ENCODE measurements at regions not wholly inside any gene's neighbourhood (a gene's known extent, or its start where the extent isn't known, plus 50 kb on each side); places are given as distances from the start of the nearest gene placed in this dataset.
"Not testable (repeated sequence)": the region's sequence is repeated elsewhere in the genome, so short reads cannot be mapped to it uniquely, and the experiment has no call there.

- H3F3A ChIP-seq (ENCODE audit: insufficient read depth, low read length): no peaks in the 10 kb centered on the region
- no peaks in the 10 kb centered on the region for H3K9me2 ChIP-seq (replicated peaks; ENCODE audit: insufficient read depth, low read length)
- no peaks in the 10 kb centered on the region for H3K79me2 ChIP-seq (ENCODE audit: low read length)
- DNase-seq: no peak
- no peak overlapping the region for H3K9ac ChIP-seq (ENCODE audit: low read length)
- TF ChIP-seq CTCF (IDR thresholded peaks at IDR 0.05; ENCODE audit: low read length) (no peak), EZH2phosphoT487 (IDR thresholded peaks at IDR 0.05; ENCODE audit: low read length) (no peak), EZH2 (optimal IDR thresholded peaks at IDR 0.05; ENCODE audit: low read depth, low read length) (no peak)
- no peak overlapping the region for H3K4me2 ChIP-seq (ENCODE audit: low read depth, low read length)
- no peak overlapping the region for H3K4me3 ChIP-seq (ENCODE audit: low read length)
- no peak overlapping the region for H3K27ac ChIP-seq (ENCODE audit: low read length)
- no peaks in the 10 kb centered on the region for H4K20me1 ChIP-seq (ENCODE audit: insufficient read depth, low read length)
- no peaks in the 10 kb centered on the region for H3K4me1 ChIP-seq (ENCODE audit: low read length)
- H3K27me3 ChIP-seq (replicated peaks; ENCODE audit: insufficient read depth, low read length): no peaks in the 10 kb centered on the region
- H2AFZ ChIP-seq (ENCODE audit: low read length): no peak overlapping the region
- H3K36me3 ChIP-seq (replicated peaks; ENCODE audit: insufficient read depth, low read length): no peaks in the 10 kb centered on the region
- no peaks in the 10 kb centered on the region for H3K9me3 ChIP-seq (replicated peaks; ENCODE audit: insufficient read depth, low read length)
Observed at GRCh38 chr5:42109006-42109572, 184.0 kb downstream of the FBXO4 start.

- not testable (repeated sequence) for H3K9me3 ChIP-seq (replicated peaks; ENCODE audit: insufficient read depth, low read length); H3K4me3 ChIP-seq (ENCODE audit: low read length); H3K9me2 ChIP-seq (replicated peaks; ENCODE audit: insufficient read depth, low read length); H3K4me2 ChIP-seq (ENCODE audit: low read depth, low read length); H3K79me2 ChIP-seq (ENCODE audit: low read length); DNase-seq; H2AFZ ChIP-seq (ENCODE audit: low read length); H4K20me1 ChIP-seq (ENCODE audit: insufficient read depth, low read length); H3K9ac ChIP-seq (ENCODE audit: low read length); H3K36me3 ChIP-seq (replicated peaks; ENCODE audit: insufficient read depth, low read length); H3K4me1 ChIP-seq (ENCODE audit: low read length); H3K27ac ChIP-seq (ENCODE audit: low read length); H3K27me3 ChIP-seq (replicated peaks; ENCODE audit: insufficient read depth, low read length); H3F3A ChIP-seq (ENCODE audit: insufficient read depth, low read length)
Observed at GRCh38 chr5:42115721-42116120, 190.6 kb downstream of the FBXO4 start.

- Histone ChIP-seq H3K27ac (ENCODE audit: low read length) (no peak overlapping the region), H3F3A (ENCODE audit: insufficient read depth, low read length) (no peaks in the 10 kb centered on the region), H2AFZ (ENCODE audit: low read length) (no peak overlapping the region), H3K4me1 (ENCODE audit: low read length) (no peaks in the 10 kb centered on the region), H3K79me2 (ENCODE audit: low read length) (no peaks in the 10 kb centered on the region), H3K36me3 (replicated peaks; ENCODE audit: insufficient read depth, low read length) (no peaks in the 10 kb centered on the region), H3K9me2 (replicated peaks; ENCODE audit: insufficient read depth, low read length) (no peaks in the 10 kb centered on the region), H3K9ac (ENCODE audit: low read length) (no peak overlapping the region), H3K4me2 (ENCODE audit: low read depth, low read length) (no peak overlapping the region), H3K27me3 (replicated peaks; ENCODE audit: insufficient read depth, low read length) (no peaks in the 10 kb centered on the region), H3K9me3 (replicated peaks; ENCODE audit: insufficient read depth, low read length) (no peaks in the 10 kb centered on the region), H3K4me3 (ENCODE audit: low read length) (no peak overlapping the region), H4K20me1 (ENCODE audit: insufficient read depth, low read length) (no peaks in the 10 kb centered on the region)
- no peak for TF ChIP-seq EZH2 (optimal IDR thresholded peaks at IDR 0.05; ENCODE audit: low read depth, low read length)
- no peak for TF ChIP-seq CTCF (IDR thresholded peaks at IDR 0.05; ENCODE audit: low read length)
- no peak for TF ChIP-seq EZH2phosphoT487 (IDR thresholded peaks at IDR 0.05; ENCODE audit: low read length)
- DNase-seq: no peak
Observed at GRCh38 chr5:42120070-42120469, 195.0 kb downstream of the FBXO4 start.

GRCh38 chr5:42121401-42121800, 196.3 kb downstream of the FBXO4 start:
- Histone ChIP-seq H4K20me1 (ENCODE audit: insufficient read depth, low read length) (no peaks in the 10 kb centered on the region), H3K4me2 (ENCODE audit: low read depth, low read length) (no peak overlapping the region), H3K9me2 (replicated peaks; ENCODE audit: insufficient read depth, low read length) (no peaks in the 10 kb centered on the region), H3K79me2 (ENCODE audit: low read length) (no peaks in the 10 kb centered on the region), H2AFZ (ENCODE audit: low read length) (no peak overlapping the region), H3K9me3 (replicated peaks; ENCODE audit: insufficient read depth, low read length) (no peaks in the 10 kb centered on the region), H3K27me3 (replicated peaks; ENCODE audit: insufficient read depth, low read length) (no peaks in the 10 kb centered on the region), H3K36me3 (replicated peaks; ENCODE audit: insufficient read depth, low read length) (no peaks in the 10 kb centered on the region), H3K27ac (ENCODE audit: low read length) (no peak overlapping the region), H3K4me1 (ENCODE audit: low read length) (no peaks in the 10 kb centered on the region), H3F3A (ENCODE audit: insufficient read depth, low read length) (no peaks in the 10 kb centered on the region), H3K4me3 (ENCODE audit: low read length) (no peak overlapping the region), H3K9ac (ENCODE audit: low read length) (no peak overlapping the region)
- no peak for TF ChIP-seq EZH2phosphoT487 (IDR thresholded peaks at IDR 0.05; ENCODE audit: low read length)
- TF ChIP-seq CTCF (IDR thresholded peaks at IDR 0.05; ENCODE audit: low read length): no peak
- TF ChIP-seq EZH2 (optimal IDR thresholded peaks at IDR 0.05; ENCODE audit: low read depth, low read length): no peak
- no peak for DNase-seq
